Hippocampal formation (tissue), 2 donors: ENCODE measurements at regions not wholly inside any gene's neighbourhood (a gene's known extent, or its start where the extent isn't known, plus 50 kb on each side); places are given as distances from the start of the nearest gene placed in this dataset.
"Not testable (repeated sequence)": the region's sequence is repeated elsewhere in the genome, so short reads cannot be mapped to it uniquely, and the experiment has no call there.

Experiments
- DNase-seq, 2 donors: peaks; one replicate each; lab custom pipeline; 2025; lab: John Stamatoyannopoulos, UW

DNA sequence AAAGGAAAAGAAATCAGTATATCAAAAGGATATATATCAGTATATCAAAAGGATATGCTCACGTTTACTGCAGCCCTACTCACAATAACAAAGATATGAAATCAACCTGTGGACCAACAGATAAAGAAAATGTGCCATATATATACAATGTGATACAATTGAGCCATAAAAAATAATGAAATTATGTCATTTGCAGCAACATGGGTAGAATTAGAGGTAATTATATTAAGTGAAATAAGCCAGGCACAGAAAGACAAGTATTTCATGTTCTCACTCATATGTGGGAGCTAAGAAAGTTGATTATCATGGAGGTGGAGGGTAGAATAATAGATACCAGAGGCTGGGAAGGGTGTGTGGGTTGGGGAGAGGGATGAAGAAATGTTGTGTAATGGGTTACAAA, 102.9 kb upstream of the MARCKS start:
- no peak for DNase-seq

DNA sequence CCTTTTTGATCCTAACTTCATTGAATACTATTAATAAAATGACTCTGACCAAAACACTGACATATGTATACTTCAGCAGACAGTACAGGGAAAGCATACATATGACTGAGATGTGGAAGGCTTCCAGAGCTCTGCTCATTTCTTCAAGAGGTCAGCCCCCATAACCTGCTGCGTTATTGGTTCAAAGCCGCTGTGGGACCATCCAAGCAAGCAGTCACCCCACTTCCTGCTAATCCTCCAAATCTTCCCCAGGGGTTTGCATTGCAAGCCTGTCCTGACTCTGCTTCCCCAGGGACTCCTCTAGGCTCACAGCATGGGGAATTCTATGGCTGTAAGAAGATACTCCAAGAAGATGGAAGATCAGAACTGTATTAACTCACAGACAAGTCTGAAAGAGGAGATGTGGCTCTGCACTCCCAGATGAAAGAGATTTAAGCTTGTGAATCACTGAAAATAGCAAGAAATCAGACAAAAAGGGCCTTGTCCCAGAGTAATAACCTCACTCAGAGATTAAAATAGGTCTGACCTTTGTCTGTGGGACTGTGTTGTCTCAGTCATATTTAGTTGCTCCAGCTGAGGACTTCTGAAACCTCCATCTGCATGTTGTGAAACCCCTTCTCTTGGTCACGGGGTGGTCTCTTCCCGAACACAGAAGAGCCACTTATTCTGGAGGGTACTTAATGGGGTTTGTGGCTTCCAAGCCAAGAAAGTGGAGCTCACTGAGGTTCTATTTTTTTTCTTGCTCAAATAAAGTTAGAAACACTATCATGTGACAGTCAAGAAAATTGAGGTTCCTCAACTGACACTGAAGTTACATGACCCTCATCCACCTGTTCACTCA, 101.5 kb upstream of the MARCKS start:
- DNase-seq: no peak

DNA sequence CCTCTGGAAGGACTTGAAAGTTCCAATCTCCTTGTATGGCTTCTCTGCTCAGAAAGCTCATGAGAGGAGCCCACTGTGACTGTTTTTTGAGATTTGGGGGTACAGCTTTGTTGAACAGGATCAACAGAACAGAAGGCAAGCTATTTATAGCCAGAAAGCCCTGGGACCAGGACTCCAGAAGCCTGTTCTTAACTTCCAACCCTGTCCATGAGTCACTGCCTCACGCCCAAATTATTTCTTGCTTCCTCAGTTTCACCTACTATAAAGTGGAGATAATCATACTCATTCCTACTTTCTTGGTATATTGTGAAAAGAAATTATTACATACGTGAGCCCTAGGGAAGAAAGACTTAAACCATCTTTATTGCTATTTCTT, 100.9 kb upstream of the MARCKS start:
- no peak for DNase-seq

DNA sequence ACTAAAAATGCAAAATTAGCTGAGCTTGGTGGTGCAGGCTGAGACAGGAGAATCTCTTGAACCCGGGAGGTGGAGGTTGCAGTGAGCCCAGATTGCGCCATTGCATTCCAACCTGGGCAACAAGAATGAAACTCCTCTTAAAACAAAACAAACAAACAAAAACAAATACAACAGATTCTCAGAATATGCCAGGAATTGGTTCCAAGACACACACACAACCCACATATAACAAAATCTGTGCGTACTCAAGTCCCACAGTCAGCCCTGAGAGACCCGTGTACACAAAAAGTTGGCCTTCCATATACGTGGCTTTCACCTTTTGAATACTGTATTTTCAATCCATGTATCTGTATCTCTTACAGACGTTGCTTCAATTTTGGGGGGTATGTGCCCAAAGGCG, 98.9 kb upstream of the MARCKS start:
- no peak for DNase-seq

DNA sequence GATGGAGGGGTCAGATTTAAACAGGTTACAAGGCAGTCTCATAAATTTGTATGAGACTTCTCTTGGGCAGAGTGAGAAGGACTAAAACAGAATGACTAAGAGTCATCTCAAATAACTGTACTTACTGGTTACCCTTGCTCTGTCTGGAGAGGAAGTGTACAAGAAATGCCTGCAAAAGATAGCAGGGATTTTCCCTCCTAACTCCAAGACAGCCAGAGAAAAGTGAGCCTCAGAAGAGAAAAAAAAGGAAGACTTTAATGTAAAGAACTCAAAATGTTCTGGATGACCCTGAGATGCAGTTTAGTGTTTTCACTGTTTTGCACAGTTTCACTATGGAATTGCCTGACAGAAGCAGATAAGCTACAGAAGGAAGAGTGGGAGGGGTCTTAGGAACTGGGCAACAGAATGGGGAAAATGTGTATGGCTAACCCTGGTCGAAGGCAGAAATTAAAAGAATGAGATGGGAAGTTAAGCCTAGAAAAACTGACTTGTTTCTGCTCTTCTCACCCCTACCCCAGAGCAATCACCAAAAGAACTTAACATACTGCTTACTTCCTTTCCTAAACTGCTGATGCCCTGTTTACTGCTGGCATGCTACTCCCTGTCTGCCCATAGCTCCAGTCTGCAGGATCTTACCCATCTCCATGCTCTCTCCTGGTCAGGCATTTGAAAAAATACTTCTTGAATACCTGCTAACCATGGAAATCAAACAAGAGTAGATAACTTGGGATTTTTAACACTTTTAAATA, 98.1 kb upstream of the MARCKS start:
- DNase-seq: no peak

DNA sequence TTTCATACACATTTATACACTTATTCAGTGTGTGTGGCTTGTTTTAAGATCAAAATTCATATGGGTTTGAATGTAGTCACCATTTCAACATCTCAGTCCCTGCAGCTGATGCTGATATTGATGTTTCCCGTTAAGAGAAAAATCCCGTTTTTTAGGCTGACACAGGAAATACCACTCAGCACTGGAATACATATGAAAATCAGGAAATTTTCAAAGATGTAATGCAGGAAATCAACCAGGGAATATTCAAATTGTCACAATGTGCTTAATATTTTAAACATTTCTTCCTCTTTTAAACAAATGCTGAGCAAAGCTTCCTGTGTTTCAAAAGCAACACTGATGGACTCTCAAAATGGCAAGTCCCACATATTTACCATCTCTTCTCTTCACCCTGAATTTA, 94.5 kb upstream of the MARCKS start:
- no peak for DNase-seq

DNA sequence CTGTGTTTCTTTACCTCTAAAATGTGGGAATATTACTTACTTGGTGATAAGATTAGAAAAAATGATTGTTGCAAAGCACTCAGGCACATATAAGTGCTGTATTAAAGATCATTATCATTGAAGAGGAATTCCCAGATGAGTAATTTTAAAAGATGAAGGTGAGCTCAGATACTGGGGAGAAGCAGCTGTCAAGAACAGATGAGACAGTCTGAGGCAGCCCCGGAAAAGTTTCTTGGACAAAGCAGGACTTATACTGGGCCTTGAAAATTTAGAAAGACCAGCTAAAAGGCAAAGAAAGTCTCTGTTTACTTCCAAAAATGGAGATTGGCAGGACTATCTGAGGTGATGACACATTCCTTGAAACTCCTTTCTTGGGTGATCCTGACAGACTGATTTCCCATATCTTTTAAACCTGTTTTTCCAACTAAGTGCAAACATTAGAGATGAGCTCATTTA, 93.8 kb upstream of the MARCKS start:
- no peak for DNase-seq

DNA sequence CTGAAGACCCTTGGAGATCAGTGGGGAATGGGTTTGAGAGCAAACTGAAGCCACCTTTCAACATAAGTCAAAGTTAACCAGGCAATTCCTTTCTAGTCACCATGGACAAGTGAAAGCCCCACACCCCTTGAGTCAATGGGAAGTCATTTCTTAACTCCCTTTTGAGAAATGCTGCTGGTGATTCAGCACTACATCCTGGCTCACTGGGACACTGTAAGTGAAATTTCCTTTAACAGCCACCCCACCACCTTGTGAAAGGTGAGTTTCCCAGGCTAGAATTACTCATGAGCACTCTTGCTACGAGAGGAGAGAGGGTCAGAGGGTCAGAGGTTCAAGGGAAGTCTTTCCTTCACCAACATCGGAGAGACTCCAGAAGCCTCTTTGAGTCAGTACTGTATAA, 93.3 kb upstream of the MARCKS start:
- no peak for DNase-seq

DNA sequence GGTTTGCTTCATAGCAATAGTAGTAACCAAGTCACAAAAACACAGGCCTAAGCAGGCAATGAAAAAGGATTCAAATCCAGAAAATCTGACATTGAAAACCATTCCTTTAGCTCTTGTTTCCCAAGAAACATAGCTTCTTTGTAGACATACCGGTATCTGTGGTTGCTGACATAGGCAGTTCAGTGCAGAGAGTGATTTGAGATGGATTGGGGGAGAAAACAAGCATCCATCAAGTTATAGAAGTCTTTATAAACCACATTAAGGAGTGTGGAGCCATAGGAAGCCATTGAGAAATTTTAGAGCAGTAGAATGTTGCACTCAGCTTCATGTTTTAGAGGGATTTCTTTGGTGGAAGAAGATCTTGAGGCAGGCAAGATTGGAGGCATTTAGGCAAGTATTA, 91.2 kb upstream of the MARCKS start:
- DNase-seq: no peak

DNA sequence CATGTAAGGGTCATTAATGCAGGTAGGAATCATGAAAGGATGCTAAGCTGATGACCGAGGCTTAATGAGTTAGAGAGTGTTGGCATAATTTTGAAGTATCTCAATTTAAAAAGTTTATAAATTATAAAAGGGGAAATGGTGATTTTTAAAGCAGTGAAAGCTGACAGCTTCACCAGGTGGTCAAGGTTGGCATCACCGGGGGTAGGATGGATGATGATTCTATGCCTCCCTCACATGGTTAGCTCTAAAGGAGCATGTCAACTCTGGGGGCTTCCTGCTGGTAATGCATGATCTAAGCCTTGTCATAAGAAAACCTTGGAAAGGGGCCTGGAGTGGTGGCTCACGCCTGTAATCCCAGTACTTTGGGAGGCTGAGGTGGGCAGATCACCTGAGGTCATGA, 89.2 kb upstream of the MARCKS start:
- DNase-seq: no peak

DNA sequence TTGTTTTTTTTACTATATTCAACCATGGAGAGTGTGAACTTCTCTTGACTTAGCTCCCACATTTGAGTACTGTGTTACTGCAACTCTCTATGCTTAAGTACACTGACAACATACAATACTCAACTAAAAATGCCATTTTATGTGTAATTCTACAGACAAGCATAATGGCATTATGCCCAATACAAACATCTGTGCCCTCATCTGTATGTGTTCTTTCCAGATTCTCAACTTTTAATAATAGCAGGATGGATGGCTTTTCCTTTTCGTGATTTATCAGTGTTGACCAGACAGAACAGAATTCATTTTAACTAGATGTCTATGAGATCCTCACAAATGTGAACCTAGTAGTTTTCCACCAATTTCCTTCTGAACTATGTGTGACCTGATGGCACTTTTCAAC, 84.2 kb upstream of the MARCKS start:
- DNase-seq: no peak

DNA sequence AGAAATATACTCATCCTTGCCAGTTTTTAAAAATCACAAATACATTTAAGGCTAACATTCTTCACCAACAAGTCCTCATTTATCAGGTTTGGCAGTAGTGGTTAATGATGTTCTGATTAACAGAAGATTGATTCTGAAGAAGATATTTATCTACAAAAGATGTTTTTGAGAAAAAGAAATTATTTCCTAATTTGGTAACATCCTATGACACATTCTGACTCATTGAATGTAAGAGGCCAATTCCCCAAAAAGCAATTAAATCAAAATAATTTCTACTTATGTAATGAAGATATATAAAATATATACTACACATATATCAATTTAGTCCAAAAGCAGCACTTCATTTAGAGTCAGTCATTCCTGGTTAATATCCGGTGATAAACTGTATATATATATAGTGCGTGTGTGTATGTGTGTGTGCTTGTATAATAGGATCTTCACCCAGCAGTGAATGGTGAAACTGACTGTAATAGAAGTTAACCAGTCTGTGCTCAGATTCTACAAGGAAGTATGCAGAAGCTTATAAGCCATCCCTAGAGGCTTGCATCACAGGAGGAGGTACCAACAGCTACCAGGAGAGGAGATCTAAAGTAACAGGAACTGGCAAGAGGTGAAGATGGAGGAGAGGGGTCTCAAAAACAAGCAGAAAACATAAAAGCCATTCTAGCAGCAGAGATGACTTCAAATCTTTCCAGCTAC, 82.9 kb upstream of the MARCKS start:
- no peak for DNase-seq

DNA sequence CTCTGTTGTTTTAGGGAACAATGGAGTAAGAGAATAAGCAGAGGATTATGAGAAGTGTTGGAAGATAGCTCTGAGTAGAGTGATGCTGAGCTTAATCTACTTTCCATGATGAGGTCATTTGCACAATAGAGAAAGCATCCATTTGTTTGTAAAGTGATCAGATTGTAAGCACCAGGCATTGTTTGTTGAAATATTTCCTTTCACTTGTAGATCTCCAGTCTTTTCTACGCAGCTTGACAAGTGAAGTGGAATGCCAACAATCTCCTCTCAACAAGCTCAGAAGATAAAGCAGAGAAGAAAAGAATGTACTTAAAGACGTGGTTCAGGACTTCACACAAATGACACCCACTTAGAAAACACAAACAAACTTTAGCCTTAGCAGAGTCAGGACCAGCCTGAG, 80.1 kb upstream of the MARCKS start:
- DNase-seq: no peak

DNA sequence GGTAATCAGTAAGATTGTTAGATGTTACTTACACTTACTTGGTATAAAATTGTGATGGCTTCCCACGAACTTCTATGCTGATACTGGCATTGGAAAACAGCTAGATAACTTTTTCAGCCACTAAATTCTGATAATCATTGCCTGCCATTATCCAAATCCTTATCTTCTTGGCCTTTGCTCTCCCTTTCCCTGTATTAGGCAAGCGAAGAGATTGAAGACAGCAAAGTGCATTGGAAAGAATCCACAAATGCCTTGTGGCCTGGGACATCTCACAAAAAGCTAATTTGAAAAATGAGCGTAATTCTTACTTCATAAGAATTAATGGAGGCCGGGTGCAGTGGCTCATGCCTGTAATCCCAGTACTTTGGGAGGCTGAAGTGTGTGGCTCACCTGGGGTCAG, 79.5 kb upstream of the MARCKS start:
- DNase-seq: no peak

DNA sequence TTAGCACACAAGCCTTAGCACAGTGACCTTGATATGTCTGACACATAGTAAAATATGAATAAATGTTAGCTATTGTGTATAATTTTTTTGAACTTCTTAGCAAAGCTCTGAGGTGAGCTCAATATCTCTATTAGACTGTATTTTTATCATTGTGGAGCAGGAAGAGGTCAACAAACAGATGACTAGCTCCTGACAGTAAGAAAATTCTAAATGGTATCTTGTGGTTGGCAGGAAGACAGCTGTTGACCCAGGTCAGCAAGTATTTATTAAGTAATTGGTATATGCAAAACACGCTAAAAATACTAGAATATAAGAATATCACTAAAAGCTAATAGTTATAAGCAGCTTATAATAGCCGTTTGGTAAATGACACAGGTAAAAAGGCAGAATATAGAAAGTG, 77.5 kb upstream of the MARCKS start:
- DNase-seq: no peak

DNA sequence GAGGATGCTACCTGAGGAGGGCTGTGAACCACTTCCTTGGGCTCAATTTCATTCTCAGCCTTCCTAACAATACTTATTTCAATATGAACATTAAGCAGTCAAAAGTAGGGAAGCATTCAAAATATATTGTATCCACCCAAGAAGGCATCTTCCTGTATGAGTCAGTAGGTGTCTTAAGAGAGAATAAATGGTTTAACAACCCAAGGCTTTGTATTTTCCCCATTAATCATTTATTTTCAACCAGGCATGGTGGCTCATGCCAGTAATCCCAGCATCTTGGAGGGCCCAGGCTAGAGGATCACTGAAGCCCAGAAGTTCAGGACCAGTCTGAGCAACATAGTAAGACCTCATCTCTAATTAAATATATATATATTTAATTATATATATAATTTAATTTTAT, 74.5 kb upstream of the MARCKS start:
- DNase-seq: no peak

DNA sequence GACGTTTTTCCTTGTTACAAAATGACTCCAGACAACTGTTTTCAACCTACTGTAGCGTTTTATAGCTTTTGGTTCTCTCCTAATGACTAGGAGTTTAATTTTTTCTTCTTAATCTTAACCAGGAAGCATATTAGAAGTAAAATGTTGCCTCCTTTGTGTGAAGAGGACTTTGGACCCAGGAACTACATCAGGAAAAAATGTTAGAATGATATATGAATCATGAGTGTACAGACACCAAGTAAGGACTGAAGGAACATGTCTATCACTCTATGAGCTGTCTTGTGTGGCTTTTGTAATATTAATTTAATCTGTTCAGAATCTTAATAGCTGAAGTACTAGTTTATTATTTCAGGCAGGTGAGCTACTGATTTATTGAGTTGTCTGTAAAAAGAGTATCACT, 71.0 kb upstream of the MARCKS start:
- no peak for DNase-seq

DNA sequence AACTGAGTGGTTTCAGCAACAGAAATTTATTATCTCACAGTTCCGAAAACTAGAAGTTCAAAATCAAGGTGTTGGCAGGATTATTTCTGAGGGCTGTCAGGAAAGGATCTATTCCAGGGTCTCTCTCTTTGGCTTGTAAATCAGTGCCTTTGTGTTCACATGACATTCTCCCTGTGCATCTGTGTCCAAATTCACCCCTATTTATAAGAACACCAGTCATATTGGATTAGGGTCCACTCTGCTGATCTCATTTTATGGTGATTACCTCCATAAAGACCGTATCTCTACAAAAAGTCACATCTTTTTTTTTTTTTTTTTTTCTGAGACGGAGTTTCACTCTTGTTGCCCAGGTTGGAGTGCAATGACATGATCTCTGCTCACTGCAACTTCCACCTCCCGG, 68.6 kb upstream of the MARCKS start:
- DNase-seq: no peak

DNA sequence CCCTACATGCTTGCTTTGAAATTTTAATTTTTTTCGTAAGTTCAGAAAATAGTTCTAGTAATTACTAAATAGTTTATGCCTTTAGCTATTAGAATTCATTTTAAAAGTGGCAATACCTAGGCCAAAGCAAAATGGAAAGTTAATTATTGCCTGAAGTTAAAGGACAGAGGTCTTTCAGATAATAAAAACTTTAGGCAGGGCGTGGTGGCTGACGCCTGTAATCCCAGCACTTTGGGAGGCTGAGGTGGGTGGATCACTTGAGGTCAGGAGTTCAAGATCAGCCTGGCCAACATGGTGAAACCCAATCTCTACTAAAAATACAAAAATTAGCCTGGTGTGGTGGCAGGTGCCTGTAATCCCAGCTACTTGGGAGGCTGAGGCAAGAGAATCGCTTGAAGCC, 65.9 kb upstream of the MARCKS start:
- DNase-seq: not testable (repeated sequence)

DNA sequence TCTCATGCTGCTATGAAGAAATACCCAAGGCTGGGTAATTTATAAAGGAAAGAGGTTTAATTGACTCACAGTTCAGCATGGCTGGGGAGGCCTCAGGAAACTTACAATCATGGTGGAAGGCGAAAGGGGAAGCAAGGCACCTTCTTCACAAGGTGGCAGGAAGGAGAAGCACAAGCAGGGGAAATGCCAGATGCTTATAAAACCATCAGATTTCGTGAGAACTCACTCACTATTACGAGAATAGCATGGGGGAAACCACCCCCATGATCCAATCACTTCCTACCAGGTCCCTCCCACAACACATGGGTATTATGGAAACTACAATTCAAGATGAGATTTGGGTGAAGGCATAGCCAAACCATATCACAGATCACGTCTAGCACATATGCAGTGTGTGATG, 61.8 kb upstream of the MARCKS start:
- DNase-seq: not testable (repeated sequence)

DNA sequence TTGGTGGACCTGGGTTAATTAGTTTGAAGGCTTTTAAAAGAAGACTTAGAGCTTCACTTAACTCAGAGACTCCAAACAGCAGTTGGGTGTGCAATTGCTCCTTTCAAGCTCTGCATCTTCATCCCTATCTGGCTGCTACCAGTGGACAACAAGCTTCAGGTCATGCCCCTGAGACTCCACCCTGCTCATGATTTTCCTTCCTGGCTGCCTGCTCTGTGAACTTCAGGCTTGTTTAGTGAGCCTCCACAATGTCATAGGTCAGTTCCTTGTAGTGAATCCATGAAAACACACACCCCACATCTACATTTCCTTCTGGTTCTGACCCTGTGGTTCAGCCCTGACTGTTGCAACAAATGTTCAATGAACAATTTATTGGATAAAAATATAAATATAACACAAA, 61.1 kb upstream of the MARCKS start:
- no peak for DNase-seq

DNA sequence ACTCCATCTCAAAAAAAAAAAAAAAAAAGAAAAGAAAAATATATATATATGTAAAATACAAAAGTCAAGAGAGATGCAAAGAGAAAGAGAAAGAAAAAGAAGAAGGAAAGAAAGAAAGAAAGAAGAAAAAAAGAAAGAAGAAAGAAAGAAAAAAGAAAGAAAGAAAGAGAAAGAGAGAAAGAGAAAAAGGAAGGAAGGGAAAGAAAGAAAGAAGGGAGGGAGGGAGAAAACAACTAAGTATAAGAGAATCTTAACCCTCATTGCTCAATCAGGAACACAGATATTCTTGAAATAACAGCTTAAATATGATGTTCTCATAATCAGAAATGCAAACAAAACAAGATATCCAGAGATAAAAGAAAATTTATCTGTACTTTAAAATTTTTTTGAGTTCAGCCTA, 54.4 kb upstream of the MARCKS start:
- DNase-seq: no peak
